ENCODE measurements at regions not wholly inside any gene's neighbourhood (a gene's known extent, or its start where the extent isn't known, plus 50 kb on each side); places are given as distances from the start of the nearest gene placed in this dataset.
"Not testable (repeated sequence)": the region's sequence is repeated elsewhere in the genome, so short reads cannot be mapped to it uniquely, and the experiment has no call there.

DNA sequence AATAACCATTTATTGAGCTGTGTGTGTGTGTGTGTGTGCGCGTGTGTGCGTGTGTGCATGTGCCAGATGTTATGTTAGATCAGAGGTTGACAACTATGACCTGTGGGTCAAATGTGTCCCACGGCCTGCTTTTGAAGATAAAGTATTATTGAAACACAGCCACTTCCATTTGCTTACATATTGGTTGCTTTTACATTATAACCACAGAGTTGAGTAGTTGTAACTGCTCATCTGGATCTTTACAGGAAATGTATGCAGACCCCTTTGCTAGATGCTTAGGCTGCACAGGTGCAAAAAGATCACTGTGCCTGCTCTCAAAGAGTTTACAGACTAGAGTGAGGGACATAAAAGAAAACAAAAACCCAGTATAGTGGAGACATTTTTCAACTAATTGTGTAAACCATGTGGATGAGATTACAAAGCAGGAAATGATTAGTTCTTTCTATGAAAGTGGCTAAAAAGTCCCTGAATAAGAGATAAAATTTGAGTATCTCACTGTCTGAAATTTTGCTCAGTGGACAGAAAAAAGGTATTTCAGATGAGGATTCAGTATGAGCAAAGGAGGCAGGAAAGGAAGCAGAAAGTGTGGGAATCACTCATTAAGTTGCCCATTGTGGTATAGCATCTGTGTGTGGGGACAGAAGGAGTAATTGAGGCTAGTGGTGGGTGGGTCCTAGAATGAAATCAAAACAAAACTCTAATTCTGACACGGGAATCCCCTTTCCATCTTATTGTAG is 188.4 kb downstream of the PAH start:
- no peak for DNase-seq (ENCODE audit: low spot score)

- DNase-seq (ENCODE audit: low spot score): no peak
Observed at GRCh38 chr12:102726686-102727085, 190.4 kb downstream of the PAH start.

- no peak for DNase-seq (ENCODE audit: low spot score)
Observed at GRCh38 chr12:102722147-102722546, 194.9 kb downstream of the PAH start.

DNA sequence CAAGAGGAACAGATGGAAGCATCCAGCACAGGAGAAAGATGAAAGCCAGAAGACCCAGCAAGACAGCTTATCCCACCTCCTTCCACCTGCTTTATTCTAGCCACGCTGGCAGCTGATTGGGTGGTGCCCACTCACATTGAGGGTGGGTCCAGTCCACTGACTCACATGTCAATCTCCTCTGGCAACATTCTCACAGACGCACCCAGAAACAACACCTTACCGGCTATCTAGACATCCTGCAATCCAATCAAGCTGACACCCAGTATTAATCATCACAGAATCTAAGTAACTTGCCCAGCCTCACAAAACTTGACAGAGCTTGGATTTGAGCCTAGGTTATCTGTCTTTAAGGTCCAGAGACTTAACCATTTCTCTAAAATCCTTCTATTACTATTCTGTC is 208.9 kb downstream of the PAH start:
- no peak for DNase-seq (ENCODE audit: low spot score)

DNA sequence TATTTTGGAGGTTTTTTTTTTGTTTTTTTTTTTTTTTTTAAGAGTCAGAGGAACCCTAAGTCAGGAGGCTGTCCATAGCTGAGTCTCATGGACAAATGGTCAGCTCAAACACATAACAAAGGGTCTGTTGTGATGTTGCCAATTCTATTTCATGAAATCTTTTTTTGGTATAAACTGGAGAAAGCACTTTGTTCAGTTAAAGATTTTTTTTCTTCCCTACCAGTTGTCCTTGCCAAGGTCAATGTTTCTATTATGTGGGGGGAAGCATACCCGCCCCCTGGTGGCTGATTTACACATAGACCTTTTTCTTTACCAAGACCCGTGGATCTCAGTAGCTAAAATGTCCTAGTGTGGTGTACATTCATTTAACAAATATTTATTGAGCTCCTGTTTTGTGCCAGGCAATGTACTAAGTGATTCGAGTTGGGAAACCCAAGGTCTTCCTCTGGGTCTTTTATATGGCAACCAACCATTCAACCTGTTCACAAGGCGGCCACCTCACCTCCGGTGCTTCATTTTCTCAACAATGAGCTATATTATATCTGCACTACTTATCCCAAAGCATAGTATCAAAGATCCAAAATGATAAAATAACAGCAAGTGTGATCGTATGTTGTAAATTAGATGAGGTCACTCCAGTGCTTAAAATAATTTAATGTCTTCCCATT is 214.5 kb downstream of the PAH start:
- peak; percentile 53 for DNase-seq (ENCODE audit: low spot score)

- DNase-seq (ENCODE audit: low spot score): no peak
Observed at GRCh38 chr12:102696045-102696444, 215.7 kb upstream of the IGF1 start.

DNA sequence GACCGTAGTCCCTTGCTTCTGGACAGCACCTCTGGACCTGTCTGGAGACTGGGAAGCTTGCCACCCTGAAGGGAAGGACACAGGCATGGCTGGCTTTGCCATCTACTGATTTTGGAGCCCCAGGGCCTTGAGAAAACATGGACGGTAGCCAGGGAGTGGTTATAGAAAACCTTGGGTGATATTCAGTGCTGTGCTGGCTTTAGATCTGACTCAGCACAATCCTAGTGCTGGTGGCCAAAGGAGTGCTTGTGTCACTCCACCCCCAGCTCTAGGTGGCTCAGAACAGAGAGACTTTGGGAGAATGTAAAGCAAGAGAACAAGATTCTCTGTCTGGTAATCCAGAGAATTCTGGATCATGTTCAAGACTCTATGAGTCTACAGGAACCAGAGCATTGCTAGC is 214.5 kb upstream of the IGF1 start:
- no peak for DNase-seq (ENCODE audit: low spot score)

DNA sequence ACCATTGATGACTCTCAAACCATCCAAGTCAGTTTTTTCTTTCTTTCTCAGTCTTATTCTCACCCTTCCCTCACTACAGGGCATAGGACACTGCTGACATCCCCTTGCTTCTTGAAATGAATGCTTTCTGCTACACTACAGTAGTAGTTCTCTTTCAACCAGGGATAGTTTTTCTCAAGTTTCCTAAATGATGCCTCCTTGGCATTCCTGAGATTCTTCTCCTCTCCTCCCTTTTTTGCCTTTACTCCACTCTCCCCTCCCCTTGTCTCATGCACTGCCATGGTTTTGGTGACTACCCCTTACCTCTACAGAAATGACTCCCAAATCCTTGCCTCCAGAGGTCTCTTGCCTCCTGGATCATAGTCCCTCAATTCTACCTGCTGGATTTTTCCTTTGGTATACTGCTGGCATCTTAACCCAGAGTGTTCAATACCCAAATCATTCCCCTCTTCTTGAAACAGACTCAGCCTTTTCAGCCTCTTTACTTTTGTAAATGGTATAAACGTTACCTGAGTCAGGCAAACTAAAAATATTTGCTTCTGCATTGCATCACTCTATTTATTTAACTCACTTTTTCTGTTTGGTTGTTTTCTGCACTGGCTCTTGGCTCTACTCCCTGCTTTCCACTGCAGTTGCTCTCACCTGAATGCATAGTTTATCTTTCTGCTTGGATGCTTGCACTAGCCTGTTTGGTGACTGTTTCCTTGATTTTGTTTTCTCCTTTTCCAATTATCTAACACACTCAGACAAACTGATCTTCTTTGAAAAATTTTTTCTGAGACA is 211.6 kb upstream of the IGF1 start:
- DNase-seq (ENCODE audit: low spot score): no peak

DNA sequence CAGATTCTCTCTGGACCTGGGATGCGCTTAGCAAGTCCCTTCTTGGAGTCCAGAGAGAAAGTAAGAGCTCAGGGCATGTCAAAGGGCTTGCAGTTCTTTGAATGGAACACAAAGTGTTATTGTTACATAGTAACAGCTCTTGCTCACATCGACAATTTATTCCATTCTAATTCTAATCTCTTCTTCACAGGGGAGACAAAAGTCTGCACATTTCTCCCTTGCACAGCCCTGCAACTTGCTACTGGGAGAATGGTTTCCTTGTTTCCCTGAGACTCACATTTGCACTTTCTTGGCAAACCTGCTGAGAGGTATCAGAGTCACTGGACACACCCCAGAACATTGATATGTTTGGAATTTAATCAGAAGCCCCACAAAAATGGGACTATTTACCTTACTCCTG is 209.9 kb upstream of the IGF1 start:
- DNase-seq (ENCODE audit: low spot score): no peak

DNA sequence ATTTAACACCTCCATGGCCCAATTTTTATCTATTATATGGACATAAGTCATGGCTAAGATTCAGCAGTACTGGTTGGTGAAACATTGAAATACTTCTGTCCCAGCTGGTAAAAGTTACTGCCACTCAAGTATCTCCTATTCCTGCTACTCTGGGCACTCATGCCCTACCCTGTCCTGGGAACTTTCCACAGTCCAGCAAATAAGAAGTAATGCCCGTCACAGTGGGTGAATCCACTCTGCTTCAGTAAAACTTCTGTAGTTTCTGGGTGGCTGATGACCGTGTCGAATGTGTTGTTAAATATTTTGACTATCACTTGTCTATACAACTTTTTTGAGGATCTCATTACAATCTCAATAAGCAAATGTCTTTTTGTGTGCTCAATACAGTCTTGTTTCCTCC is 209.3 kb upstream of the IGF1 start:
- no peak for DNase-seq (ENCODE audit: low spot score)

GRCh38 chr12:102687523-102687922 is 207.2 kb upstream of the IGF1 start:
- no peak for DNase-seq (ENCODE audit: low spot score)

- DNase-seq (ENCODE audit: low spot score): no peak
Observed at GRCh38 chr12:102685841-102686240, 205.5 kb upstream of the IGF1 start.

GRCh38 chr12:102685172-102685571 is 204.8 kb upstream of the IGF1 start:
- DNase-seq (ENCODE audit: low spot score): no peak

- no peak for DNase-seq (ENCODE audit: low spot score)
Observed at GRCh38 chr12:102682366-102683289, 202.3 kb upstream of the IGF1 start.

- DNase-seq (ENCODE audit: low spot score): no peak
Observed at GRCh38 chr12:102681747-102682146, 201.4 kb upstream of the IGF1 start.

DNA sequence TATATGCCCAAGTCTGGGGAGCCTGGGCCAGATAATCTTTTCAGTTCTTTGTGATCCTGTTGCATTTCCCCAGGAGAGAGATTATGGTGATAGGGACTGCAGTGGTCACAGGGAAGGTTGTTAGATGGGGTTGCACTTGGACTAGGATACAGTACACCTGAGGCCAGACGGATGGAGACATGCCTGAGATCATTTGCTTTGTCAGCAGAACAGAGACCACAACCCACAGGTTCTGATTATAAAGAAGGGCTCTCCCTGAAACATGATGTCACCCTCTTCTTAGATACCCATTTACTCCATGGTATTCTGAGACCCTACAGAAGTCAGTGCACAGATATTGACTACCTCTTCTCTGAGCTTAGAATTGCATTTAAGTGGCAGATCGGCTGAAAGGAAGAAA is 200.9 kb upstream of the IGF1 start:
- no peak for DNase-seq (ENCODE audit: low spot score)

DNA sequence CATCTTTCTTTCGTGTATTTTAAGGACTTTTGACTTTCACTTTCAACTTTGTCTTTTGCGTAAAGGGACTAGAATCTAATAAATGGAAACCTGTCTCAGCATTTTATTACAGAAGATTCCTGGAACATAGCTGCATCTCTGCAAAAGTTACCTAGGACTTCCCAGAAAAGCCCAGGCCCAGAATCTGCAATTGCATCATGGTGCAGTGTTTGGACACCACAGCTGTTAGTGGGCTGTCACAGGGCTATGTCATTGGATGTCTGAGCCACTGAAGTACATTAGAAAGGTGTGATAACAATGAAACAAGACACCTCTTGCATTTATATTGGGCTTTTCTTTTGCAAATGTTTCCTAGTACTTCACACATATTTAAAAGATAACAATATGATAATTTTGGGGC is 199.9 kb upstream of the IGF1 start:
- no peak for DNase-seq (ENCODE audit: low spot score)

GRCh38 chr12:102676812-102677211 is 196.4 kb upstream of the IGF1 start:
- no peak for DNase-seq (ENCODE audit: low spot score)

DNA sequence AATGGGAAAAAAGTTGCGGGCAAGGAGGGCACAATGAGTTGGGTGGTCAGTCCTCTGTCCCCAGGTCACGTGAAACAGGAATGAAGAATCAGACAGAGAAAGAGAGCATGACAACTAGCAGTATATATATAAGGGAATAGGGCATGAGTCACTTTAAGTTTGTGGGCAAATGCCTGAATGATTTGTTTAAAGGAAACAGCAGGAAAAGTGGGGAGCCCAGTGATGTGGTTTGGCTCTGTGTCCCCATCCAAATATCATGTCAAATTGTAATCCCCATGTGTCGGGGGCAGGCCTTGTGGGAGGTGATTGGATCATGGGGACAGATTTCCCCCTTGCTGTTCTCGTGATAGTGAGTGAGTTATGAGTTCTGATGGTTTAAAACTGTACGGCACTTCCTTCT is 195.3 kb upstream of the IGF1 start:
- DNase-seq (ENCODE audit: low spot score): no peak

GRCh38 chr12:102673606-102674005 is 193.2 kb upstream of the IGF1 start:
- no peak for DNase-seq (ENCODE audit: low spot score)

DNA sequence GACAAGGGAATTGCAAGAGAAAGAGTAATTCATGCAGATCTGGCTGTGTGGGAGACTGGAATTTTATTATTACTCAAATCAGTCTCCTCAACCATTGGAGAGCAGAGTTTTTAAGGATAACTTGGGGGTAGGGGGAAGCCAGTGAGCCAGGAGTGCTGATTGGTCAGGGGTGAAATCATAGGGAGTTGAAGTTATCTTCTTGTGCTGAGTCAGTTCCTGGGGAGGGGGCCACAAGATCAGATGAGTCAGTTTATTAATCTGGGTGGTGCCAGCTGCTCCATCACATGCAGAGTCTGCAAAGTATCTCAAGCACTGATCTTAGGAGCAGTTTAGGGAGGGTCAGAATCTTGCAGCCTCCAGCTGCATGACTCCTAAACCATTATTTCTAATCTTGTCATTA is 191.8 kb upstream of the IGF1 start:
- DNase-seq (ENCODE audit: low spot score): not testable (repeated sequence)

DNA sequence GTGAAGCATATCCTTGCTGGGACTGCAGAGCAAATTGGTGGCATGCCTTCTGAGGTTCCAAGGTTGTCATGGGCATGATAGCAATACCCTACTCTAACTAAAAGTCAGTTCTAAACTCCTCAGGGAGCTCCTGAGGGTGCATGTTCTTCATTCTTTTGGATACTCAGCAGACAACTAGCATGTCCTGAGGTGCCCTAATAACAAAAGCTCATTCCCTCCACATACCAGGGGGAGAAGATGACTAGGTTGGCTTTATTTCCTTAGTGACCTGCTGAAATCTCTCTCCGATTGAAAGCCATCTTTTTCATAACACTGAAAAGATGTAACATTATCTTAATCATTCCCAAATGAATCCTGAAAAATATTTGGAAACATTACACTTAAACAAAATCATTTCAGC is 188.7 kb upstream of the IGF1 start:
- DNase-seq (ENCODE audit: low spot score): no peak

All from AG08396 (cell line).